GM12874 (cell line): ENCODE measurements at regions not wholly inside any gene's neighbourhood (a gene's known extent, or its start where the extent isn't known, plus 50 kb on each side); places are given as distances from the start of the nearest gene placed in this dataset.

ENCODE experiments used
- TF ChIP-seq, protein P1 (sequence below): IDR thresholded peaks from 2 replicates; pipeline ENCODE4 v1.5.1; 2011; ENCODE audit warnings: low read depth, mild to moderate bottlenecking, control low read depth, low read length, moderate library complexity; ENCODE audit not compliant: insufficient read depth

DNA sequence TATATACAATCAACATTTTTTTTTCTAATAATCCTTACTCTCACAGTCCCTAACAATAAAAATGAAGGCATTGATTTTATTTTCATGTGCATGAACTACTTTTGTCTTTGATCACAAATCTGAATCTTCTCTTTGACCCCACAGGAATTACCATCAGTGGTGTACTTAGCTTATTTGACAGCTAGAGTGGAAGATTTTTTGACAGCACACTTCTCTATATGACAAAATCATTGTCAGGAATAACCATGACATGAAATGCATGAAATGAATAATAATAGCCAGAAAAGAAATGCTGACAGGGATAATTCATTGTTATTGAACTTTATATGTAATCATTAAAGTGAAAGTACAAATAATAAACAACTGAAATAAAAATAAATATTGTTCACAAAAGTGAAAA lies 604.2 kb downstream of the EPHA5 start:
- TF ChIP-seq, protein P1, sequence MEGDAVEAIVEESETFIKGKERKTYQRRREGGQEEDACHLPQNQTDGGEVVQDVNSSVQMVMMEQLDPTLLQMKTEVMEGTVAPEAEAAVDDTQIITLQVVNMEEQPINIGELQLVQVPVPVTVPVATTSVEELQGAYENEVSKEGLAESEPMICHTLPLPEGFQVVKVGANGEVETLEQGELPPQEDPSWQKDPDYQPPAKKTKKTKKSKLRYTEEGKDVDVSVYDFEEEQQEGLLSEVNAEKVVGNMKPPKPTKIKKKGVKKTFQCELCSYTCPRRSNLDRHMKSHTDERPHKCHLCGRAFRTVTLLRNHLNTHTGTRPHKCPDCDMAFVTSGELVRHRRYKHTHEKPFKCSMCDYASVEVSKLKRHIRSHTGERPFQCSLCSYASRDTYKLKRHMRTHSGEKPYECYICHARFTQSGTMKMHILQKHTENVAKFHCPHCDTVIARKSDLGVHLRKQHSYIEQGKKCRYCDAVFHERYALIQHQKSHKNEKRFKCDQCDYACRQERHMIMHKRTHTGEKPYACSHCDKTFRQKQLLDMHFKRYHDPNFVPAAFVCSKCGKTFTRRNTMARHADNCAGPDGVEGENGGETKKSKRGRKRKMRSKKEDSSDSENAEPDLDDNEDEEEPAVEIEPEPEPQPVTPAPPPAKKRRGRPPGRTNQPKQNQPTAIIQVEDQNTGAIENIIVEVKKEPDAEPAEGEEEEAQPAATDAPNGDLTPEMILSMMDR, result no peak

DNA sequence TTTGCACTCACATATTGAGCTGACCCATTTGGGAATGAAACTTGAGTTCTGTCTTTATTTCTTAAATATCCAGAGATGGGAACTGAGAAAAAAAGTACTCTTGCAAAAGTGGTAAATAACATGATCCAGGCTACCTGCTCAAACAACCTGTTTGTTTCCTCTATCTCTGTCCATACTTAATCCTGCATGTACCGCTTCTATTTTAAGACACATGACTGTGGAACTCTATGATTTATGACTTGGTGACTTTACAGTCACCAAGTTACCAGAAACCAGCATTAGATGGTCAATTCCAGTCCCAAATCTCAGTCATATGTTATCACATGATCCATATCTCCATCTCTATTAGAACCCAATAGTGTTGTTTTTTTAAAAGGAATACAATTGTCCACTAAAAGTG lies 606.7 kb downstream of the EPHA5 start:
- TF ChIP-seq, protein P1, result no peak

DNA sequence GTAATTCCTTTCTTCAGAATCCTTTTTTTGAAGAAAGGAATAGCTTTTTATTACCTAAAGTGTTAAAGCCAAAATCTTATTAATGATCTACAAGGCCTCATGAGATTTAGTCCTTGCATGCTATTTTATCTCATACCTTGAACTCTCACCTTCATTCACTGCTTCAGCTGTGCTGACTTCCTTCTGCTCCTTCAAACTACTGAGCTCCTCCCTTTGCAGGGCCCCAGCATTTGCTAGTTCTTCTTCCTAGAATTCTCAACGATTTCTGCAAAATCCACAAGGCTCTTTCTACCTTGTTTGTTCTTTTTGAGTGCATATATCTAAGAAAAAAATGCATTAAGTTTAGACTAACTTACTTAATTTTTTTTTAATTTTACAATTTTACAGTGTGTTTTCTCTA lies 619.5 kb downstream of the EPHA5 start:
- TF ChIP-seq, protein P1, result no peak

DNA sequence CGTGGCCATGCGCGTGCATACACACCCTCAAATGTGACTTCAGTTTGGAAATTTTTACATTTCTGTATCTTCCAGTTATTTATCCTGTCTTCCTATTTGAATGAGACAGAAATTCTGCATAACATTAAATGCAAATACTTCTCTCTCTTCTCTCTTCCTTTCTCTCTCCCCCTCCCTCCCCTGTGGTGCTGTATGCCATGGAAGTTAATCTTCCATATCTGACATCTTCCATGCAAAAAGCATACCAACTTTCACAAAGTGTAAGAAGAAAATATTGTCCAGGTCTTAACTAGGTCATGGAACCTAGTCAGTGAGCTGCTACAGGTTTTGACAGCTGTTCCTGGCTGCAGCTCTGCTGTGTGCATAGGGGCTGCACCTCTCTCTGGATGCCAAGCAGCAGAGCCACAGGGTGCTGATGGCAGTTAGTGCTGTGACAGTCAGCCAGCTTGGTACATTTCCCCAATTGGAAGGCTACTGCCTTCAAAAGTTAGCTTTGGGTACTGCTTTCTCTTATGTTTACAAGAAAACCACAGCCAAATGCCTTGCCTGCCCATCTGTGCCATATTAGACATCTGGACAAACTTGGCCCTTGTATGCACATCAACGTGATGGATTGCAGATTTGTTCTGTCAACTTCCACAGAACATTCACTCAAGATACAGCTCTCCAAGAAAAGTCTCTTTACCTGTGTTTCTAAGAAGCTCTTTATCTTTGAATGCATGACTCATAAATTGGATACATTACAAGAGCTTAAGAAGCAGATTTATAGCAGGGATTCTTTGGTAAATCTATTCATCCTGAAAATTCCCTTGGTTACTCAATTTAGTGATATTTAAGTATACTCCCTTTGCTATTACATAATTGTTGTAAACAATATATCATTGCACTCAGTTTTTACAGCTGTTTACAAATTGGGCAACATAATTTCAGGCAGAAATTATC lies 623.8 kb downstream of the EPHA5 start:
- TF ChIP-seq, protein P1, result no peak

DNA sequence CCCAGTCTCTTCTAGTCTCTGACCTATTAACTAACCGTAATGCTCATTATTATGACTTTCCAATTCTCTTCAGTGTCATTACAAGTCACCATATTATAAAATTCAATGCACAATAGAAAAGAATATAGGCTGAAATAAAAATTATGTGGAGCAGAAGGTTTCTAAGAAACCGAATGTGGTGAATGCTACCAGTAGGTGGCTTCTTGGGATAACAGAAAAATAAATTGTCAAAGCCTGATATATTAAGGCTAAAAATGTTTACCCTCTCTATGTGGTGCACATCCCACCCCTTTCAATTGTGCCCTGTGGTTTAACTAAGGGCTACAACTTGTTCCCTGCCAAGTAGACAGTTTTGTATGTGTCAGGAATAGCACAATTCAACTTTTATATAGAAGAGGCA lies 624.6 kb upstream of the TECRL start:
- TF ChIP-seq, protein P1, result no peak

DNA sequence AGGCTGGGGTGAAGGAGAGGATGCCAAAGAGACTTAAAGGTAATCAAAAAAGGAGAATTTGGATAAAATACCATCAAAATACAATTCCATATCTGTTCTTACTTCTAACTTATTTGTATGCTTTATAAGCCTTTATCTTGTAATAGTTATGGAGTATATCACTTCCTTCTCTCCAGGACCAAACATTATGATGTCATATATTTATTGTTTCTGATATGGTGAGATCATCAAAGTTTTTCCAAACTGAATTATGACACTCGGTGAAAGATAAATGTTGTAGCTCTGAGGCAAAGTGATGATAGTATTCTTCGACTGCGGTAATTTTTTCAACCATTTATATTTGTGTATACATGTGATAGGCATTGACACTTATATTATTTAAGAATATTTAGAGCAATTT lies 619.3 kb upstream of the TECRL start:
- TF ChIP-seq, protein P1, result no peak

DNA sequence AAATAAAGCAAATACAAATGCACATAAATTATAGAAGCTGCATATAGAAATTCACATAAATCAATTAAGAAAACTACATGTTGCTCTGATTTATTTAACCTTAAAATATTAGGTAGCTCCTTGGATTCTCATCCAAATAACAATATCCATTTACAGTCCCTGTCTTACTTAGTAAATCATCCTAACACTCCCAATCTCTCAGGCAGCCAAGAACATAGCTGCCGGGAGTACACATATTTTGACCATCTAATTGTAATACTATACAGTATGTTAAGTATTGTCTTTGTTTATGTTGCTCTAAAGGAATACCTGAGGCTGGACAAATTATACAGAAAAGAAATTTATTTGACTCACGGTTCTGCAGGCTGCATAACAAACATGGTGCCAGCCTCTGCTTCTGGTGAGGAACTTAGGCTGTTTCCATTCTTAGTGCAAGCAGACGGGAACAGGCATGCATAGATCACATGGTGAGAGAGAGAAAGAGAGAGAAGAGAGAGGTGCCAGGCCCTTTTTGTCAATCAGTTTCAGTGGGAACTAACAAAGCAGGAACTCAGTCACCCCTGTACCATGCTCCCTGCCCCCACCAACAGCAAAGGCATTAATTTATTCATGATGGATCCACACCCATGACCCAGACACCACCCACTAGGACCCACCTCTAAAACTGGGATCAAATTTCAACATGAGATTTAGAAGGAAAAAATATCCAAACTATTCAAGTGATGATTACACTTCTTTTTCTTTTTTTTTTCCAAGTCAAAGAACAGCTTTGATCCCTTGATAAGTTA lies 614.8 kb upstream of the TECRL start:
- TF ChIP-seq, protein P1, result no peak
